WTC11 (cell line): ENCODE measurements at regions not wholly inside any gene's neighbourhood (a gene's known extent, or its start where the extent isn't known, plus 50 kb on each side); places are given as distances from the start of the nearest gene placed in this dataset.

ENCODE experiments used
- ATAC-seq: fragments of 200-7000 bp; cut with Tn5 transposase; 2 replicates; pipeline ENCODE4 v1.10.0; 2021; ENCODE audit warnings: mild to moderate bottlenecking, moderate library complexity
- CTCF ChIA-PET: fragments of 300-600 bp; sonication (Branson Sonifier 250); formaldehyde crosslinking; loops from one replicate; lab custom pipeline; 2021; ENCODE audit warnings: antibody characterized with exemption; lab: Charles Lee
- POLR2A ChIA-PET: fragments of 350-600 bp; sonication (Branson Sonifier 250); formaldehyde crosslinking; loops from one replicate; lab custom pipeline; 2021; ENCODE audit warnings: antibody characterized with exemption; lab: Charles Lee
- DNase-seq: peaks from one replicate; pipeline ENCODE4 v3.0.0; 2021; ENCODE audit warnings: low spot score
- H3K27ac Mint-ChIP-seq: 2 replicates; pipeline ENCODE4 v1.8.0; 2021; ENCODE audit warnings: mixed read lengths
- H3K27me3 Mint-ChIP-seq: 2 replicates; pipeline ENCODE4 v1.8.0; 2021; ENCODE audit warnings: low read depth, mild to moderate bottlenecking, moderate library complexity, mixed read lengths
- H3K36me3 Mint-ChIP-seq: 2 replicates; pipeline ENCODE4 v1.8.0; 2021; ENCODE audit warnings: mixed read lengths
- H3K4me1 Mint-ChIP-seq: 2 replicates; pipeline ENCODE4 v1.8.0; 2022; ENCODE audit warnings: mixed read lengths
- H3K4me3 Mint-ChIP-seq: 2 replicates; pipeline ENCODE4 v1.8.0; 2021; ENCODE audit warnings: mild to moderate bottlenecking, moderate library complexity, mixed read lengths
- H3K9me3 Mint-ChIP-seq: 2 replicates; pipeline ENCODE4 v1.8.0; 2021; ENCODE audit warnings: mixed read lengths
- EMX1 ChIP-seq: fragments of 250-450 bp; sonication (Bioruptor Pico); IDR thresholded peaks from 2 replicates; pipeline ENCODE4 v1.8.0; 2021; ENCODE audit warnings: mild to moderate bottlenecking
- ETV6 ChIP-seq: sonication (generic); formaldehyde crosslinking; IDR thresholded peaks from 2 replicates; pipeline ENCODE4 v1.8.1; 2022; ENCODE audit warnings: mild to moderate bottlenecking, missing genetic modification reagents
- FOXJ3 ChIP-seq: sonication (generic); formaldehyde crosslinking; IDR thresholded peaks from 2 replicates; pipeline ENCODE4 v1.9.0; 2021; ENCODE audit warnings: missing genetic modification reagents, mild to moderate bottlenecking, borderline replicate concordance
- GRHL2 ChIP-seq: fragments of 250-450 bp; sonication (Bioruptor Pico); IDR thresholded peaks from 2 replicates; pipeline ENCODE4 v1.8.0; 2022; ENCODE audit warnings: mild to moderate bottlenecking, moderate library complexity; ENCODE audit not compliant: insufficient replicate concordance, severe bottlenecking
- IRF2 ChIP-seq: sonication (generic); formaldehyde crosslinking; IDR thresholded peaks from 2 replicates; pipeline ENCODE4 v1.8.0; 2022; ENCODE audit warnings: low read depth, missing genetic modification reagents, borderline replicate concordance
- KAT7 ChIP-seq: sonication (generic); formaldehyde crosslinking; IDR thresholded peaks from 2 replicates; pipeline ENCODE4 v1.8.1; 2023; ENCODE audit warnings: missing genetic modification reagents, mild to moderate bottlenecking, borderline replicate concordance
- NFATC4 ChIP-seq: fragments of 250-450 bp; sonication (Bioruptor Pico); IDR thresholded peaks from 2 replicates; pipeline ENCODE4 v1.9.0; 2021; ENCODE audit warnings: mild to moderate bottlenecking
- RELA ChIP-seq: sonication (generic); formaldehyde crosslinking; IDR thresholded peaks from 2 replicates; pipeline ENCODE4 v1.8.1; 2022; ENCODE audit warnings: missing genetic modification reagents, mild to moderate bottlenecking, borderline replicate concordance
- SMAD4 ChIP-seq: sonication (generic); formaldehyde crosslinking; IDR thresholded peaks from 2 replicates; pipeline ENCODE4 v1.8.0; 2022; ENCODE audit warnings: mild to moderate bottlenecking, missing genetic modification reagents
- ZMAT4 ChIP-seq: fragments of 250-450 bp; sonication (Bioruptor Pico); IDR thresholded peaks from 2 replicates; pipeline ENCODE4 v1.9.0; 2021; ENCODE audit warnings: mild to moderate bottlenecking
- ZNF138 ChIP-seq: sonication (generic); formaldehyde crosslinking; conservative IDR thresholded peaks from 2 replicates; pipeline ENCODE4 v1.8.1; 2022; ENCODE audit warnings: mild to moderate bottlenecking, moderate library complexity, missing genetic modification reagents
- ZNF263 ChIP-seq: sonication (generic); formaldehyde crosslinking; IDR thresholded peaks from 2 replicates; pipeline ENCODE4 v1.8.1; 2022; ENCODE audit warnings: low read depth, mild to moderate bottlenecking, moderate library complexity, missing genetic modification reagents
- ZNF317 ChIP-seq: sonication (generic); formaldehyde crosslinking; IDR thresholded peaks from 2 replicates; pipeline ENCODE4 v1.8.1; 2023; ENCODE audit warnings: low read depth, mild to moderate bottlenecking, moderate library complexity, missing genetic modification reagents, borderline replicate concordance
- ZNF532 ChIP-seq: fragments of 250-450 bp; sonication (Bioruptor Pico); IDR thresholded peaks from 2 replicates; pipeline ENCODE4 v1.9.0; 2021; ENCODE audit warnings: mild to moderate bottlenecking, borderline replicate concordance
- ZSCAN18 ChIP-seq: fragments of 250-450 bp; sonication (Bioruptor Pico); IDR thresholded peaks from 2 replicates; pipeline ENCODE4 v2.1.2; 2022; ENCODE audit warnings: mild to moderate bottlenecking, moderate library complexity
- TF ChIP-seq, protein P1 (sequence below): sonication (generic); formaldehyde crosslinking; IDR thresholded peaks from 2 replicates; pipeline ENCODE4 v1.8.1; 2022; ENCODE audit warnings: low read depth, mild to moderate bottlenecking, moderate library complexity, missing genetic modification reagents, borderline replicate concordance
- TF ChIP-seq, protein P2 (sequence below): sonication (generic); formaldehyde crosslinking; conservative IDR thresholded peaks from 2 replicates; pipeline ENCODE4 v1.8.1; 2023; ENCODE audit warnings: mild to moderate bottlenecking, low read depth, missing genetic modification reagents, moderate library complexity
- TF ChIP-seq, protein P3 (sequence below): sonication (generic); formaldehyde crosslinking; IDR thresholded peaks from 2 replicates; pipeline ENCODE4 v1.8.0; 2022; ENCODE audit warnings: mild to moderate bottlenecking, missing genetic modification reagents
- TF ChIP-seq, protein P4 (sequence below): sonication (generic); formaldehyde crosslinking; IDR thresholded peaks from 2 replicates; pipeline ENCODE4 v1.8.1; 2022; ENCODE audit warnings: missing genetic modification reagents, borderline replicate concordance

DNA sequence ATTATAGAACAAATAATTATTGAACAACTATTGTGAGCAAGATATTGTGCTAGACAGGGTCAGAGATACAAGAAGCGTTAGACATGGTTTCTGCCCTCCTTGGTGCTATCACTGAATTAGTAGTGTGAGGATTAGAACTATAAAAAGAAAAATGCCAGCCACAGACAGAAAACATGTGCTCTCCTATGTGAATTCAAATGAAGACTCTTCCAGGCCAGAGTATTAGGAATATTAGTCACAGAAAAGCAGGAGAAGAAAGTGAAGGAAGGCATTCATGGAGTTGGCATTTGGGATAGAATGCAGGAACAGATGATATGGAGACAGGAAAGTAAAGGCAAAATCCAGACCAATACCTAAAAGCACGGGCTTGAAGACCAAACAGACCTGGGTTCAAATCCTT, 179.6 kb upstream of the TENM3 start:
- peaks cover 14% of the 10 kb centered on the region for H3K9me3 Mint-ChIP-seq
- ChIA-PET CTCF (no interaction called here), POLR2A (no interaction called here)
- ATAC-seq, result no peak
- H3K4me3 Mint-ChIP-seq, result no peak overlapping the region
- H3K27me3 Mint-ChIP-seq, result no peaks in the 10 kb centered on the region
- TF ChIP-seq ZSCAN18 (CRISPR knock-in tag) (no peak), ZNF317 (CRISPR knock-in tag) (no peak), ZNF532 (CRISPR knock-in tag) (no peak), SMAD4 (no peak), FOXJ3 (no peak), ETV6 (CRISPR knock-in tag) (no peak), RELA (no peak), ZNF138 (CRISPR knock-in tag) (no peak), EMX1 (no peak), ZNF263 (CRISPR knock-in tag) (no peak), KAT7 (CRISPR knock-in tag) (no peak), ZMAT4 (CRISPR knock-in tag) (no peak), IRF2 (CRISPR knock-in tag) (no peak), GRHL2 (CRISPR knock-in tag) (no peak), NFATC4 (no peak)
- TF ChIP-seq, protein P1, sequence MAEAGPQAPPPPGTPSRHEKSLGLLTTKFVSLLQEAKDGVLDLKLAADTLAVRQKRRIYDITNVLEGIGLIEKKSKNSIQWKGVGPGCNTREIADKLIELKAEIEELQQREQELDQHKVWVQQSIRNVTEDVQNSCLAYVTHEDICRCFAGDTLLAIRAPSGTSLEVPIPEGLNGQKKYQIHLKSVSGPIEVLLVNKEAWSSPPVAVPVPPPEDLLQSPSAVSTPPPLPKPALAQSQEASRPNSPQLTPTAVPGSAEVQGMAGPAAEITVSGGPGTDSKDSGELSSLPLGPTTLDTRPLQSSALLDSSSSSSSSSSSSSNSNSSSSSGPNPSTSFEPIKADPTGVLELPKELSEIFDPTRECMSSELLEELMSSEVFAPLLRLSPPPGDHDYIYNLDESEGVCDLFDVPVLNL, result no peak
- TF ChIP-seq, protein P2, sequence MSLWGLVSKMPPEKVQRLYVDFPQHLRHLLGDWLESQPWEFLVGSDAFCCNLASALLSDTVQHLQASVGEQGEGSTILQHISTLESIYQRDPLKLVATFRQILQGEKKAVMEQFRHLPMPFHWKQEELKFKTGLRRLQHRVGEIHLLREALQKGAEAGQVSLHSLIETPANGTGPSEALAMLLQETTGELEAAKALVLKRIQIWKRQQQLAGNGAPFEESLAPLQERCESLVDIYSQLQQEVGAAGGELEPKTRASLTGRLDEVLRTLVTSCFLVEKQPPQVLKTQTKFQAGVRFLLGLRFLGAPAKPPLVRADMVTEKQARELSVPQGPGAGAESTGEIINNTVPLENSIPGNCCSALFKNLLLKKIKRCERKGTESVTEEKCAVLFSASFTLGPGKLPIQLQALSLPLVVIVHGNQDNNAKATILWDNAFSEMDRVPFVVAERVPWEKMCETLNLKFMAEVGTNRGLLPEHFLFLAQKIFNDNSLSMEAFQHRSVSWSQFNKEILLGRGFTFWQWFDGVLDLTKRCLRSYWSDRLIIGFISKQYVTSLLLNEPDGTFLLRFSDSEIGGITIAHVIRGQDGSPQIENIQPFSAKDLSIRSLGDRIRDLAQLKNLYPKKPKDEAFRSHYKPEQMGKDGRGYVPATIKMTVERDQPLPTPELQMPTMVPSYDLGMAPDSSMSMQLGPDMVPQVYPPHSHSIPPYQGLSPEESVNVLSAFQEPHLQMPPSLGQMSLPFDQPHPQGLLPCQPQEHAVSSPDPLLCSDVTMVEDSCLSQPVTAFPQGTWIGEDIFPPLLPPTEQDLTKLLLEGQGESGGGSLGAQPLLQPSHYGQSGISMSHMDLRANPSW, result no peak
- TF ChIP-seq, protein P3, sequence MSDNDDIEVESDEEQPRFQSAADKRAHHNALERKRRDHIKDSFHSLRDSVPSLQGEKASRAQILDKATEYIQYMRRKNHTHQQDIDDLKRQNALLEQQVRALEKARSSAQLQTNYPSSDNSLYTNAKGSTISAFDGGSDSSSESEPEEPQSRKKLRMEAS (CRISPR knock-in tag), result no peak
- TF ChIP-seq, protein P4, sequence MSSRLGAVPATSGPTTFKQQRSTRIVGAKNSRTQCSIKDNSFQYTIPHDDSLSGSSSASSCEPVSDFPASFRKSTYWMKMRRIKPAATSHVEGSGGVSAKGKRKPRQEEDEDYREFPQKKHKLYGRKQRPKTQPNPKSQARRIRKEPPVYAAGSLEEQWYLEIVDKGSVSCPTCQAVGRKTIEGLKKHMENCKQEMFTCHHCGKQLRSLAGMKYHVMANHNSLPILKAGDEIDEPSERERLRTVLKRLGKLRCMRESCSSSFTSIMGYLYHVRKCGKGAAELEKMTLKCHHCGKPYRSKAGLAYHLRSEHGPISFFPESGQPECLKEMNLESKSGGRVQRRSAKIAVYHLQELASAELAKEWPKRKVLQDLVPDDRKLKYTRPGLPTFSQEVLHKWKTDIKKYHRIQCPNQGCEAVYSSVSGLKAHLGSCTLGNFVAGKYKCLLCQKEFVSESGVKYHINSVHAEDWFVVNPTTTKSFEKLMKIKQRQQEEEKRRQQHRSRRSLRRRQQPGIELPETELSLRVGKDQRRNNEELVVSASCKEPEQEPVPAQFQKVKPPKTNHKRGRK (CRISPR knock-in tag), result no peak
- peaks cover 18% of the 10 kb centered on the region for H3K36me3 Mint-ChIP-seq
- DNase-seq, result no peak
- peak overlapping the region; percentile 10; the same call in 1 of the 2 replicates for H3K27ac Mint-ChIP-seq
- H3K4me1 Mint-ChIP-seq, result peaks cover 40% of the 10 kb centered on the region
